ENCODE measurements at regions not wholly inside any gene's neighbourhood (a gene's known extent, or its start where the extent isn't known, plus 50 kb on each side); places are given as distances from the start of the nearest gene placed in this dataset.
"Not testable (repeated sequence)": the region's sequence is repeated elsewhere in the genome, so short reads cannot be mapped to it uniquely, and the experiment has no call there.

DNA sequence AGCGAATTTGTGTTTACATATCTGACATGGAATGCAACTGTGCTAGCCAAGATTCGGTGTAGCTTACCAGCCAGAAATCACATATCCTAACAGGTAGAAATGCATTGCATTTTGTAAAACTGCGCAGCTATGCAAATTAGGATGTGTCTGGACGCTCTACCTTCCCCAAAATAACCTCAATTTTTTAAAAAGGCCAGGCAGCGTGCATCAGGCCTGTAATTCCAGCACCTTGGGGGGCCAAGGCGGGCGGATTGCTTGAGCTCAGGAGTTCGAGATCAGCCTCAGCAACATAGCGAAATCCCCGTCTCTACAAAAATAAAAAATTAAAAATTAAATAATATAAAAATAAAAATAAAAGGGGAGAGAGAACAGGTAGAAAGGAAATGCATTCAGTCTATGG, 305.0 kb downstream of the TYW1 start:
- WGBS, 5 donors, result 20 to 28% (median 22%) methylated on average over 10 of the region's 10 CpGs
- DNase-seq, result peak in 1 of 2 donors; percentile 20
- H3K36me3 ChIP-seq, result peaks cover 0 to 20% (median 18%) of the 10 kb centered on the region in 4 donors
- H3K27me3 ChIP-seq, result no peaks in the 10 kb centered on the region
- TF ChIP-seq POLR2AphosphoS5 (IDR thresholded peaks at IDR 0.05) (no peak), CTCF (IDR thresholded peaks at IDR 0.05) (no peak), POLR2A (IDR thresholded peaks at IDR 0.05) (no peak), EP300 (IDR thresholded peaks at IDR 0.05) (no peak)
- peaks cover 6 to 40% (median 21%) of the 10 kb centered on the region in 4 donors for H3K4me1 ChIP-seq
- intact Hi-C loops (cut with DNase I; ENCODE audit: low total_unique reads), result no loop called here
- peak overlapping the region; percentile 65 to 77 (median 71) for H3K4me3 ChIP-seq
- H3K9me3 ChIP-seq, result no peaks in the 10 kb centered on the region
- peak overlapping the region; percentile 92 to 97 (median 93) for H3K27ac ChIP-seq

DNA sequence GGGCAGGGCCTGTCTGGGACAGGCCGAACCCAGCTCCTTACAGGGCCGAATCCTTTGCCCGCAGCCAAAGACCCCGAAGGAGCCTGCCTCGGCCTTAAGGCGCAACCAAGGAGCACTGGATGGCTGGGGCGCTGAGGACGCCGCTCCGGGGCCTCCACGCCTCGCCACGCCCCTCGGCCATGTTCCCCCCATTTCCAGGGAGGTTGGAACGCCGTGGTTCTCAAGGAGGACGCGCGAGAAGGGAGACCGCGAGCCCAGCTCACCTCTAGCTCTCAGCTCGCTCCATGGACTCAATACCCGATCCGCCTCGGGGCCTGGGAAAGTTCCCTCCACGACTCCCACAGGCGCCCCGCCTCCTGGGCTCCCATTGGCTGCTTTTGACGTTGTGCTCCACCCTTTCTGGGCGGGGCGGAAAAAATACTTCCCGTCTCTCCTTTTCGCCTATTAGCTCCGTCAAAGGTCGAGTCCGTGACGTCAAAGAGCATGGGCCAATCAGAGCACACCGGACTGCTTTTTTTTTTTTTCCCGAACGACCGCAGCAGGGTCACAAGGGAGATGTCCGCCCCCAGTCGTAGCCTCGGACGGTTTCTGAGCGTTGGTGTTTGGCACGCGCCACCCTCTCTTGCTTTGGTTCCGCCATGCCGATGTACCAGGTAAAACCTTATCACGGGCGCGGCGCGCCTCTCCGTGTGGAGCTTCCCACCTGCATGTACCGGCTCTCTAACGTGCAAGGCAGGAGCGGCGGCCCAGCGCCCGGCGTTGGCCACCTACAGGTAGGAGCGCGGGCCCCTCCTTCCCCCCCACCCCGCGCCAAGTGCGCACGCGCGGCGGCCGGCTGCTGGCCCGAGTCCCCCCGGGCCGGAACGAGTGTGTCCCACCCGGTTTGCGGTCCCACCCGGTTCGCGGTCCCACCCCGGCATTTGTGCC, 305.7 kb downstream of the TYW1 start:
- WGBS, 5 donors, result 0 to 1% (median 1%) methylated on average over 68 to 83 of the region's 83 CpGs
- Histone ChIP-seq H3K36me3 (peaks cover 0 to 26% (median 24%) of the 10 kb centered on the region in 4 donors), H3K9me3 (no peaks in the 10 kb centered on the region), H3K4me3 (peak overlapping the region; percentile 65 to 77 (median 71)), H3K27ac (peak overlapping the region; percentile 93 to 98 (median 96)), H3K4me1 (peaks cover 6 to 40% (median 21%) of the 10 kb centered on the region in 4 donors), H3K27me3 (no peaks in the 10 kb centered on the region)
- intact Hi-C loops (cut with DNase I; ENCODE audit: low total_unique reads), result no loop called here
- TF ChIP-seq EP300 (IDR thresholded peaks at IDR 0.05), result peak; percentile 34
- no peak for TF ChIP-seq POLR2A (IDR thresholded peaks at IDR 0.05)
- peak in 5 of 7 experiments; percentile 11 to 63 (median 38) for TF ChIP-seq CTCF (IDR thresholded peaks at IDR 0.05)
- TF ChIP-seq POLR2AphosphoS5 (IDR thresholded peaks at IDR 0.05), result peak in 2 of 3 donors; percentile 46 to 69
- DNase-seq, result peak; percentile 99 to 100

DNA sequence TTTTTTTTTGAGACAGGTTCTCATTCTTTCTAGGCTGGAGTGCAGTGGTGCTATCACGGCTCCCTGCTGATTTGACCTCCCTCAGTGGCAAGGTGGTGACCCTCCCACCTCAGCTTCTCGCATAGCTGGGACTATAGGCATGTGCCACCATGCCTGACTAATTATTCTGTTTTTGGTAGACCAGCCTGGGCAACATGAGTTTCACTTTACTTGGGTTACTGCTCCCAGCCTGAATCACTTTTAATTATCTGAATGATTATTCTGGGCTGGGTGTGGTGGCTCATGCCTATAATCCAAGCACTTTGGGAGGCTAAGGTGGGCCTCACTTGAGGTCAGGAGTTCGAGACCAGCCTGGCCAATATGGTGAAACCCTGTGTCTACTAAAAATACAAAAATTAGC, 308.2 kb downstream of the TYW1 start:
- intact Hi-C loops (cut with DNase I; ENCODE audit: low total_unique reads); H3K9me3 ChIP-seq; DNase-seq; H3K4me3 ChIP-seq; H3K27me3 ChIP-seq; H3K27ac ChIP-seq: not testable (repeated sequence)
- H3K4me1 ChIP-seq, result peaks cover 6 to 40% (median 21%) of the 10 kb centered on the region in 4 donors
- peaks cover 20 to 51% (median 49%) of the 10 kb centered on the region in 4 donors for H3K36me3 ChIP-seq
- 81 to 90% (median 83%) methylated on average over 3 of the region's 3 CpGs for WGBS, 5 donors

DNA sequence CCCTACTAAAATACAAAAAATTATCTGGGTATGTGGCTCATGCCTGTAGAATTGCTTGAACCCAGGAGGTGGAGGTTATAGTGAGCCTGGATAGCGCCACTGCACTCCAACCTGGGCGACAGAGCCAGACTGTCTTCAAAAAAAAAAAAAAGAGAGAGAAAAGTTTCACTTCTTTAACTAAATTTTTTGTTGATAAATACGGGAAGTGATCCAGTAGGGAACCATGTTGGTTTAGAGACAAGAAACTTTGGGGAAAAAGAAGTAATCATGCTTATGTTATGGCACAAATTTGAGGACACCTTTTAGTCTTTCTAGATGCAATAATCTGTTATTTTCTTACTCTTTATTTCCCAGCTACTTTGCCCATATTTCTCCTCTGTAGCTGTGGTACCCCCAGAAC, 309.7 kb downstream of the TYW1 start:
- no peaks in the 10 kb centered on the region for H3K9me3 ChIP-seq
- H3K27me3 ChIP-seq, result no peaks in the 10 kb centered on the region
- peaks cover 4 to 36% (median 14%) of the 10 kb centered on the region in 4 donors for H3K4me1 ChIP-seq
- no peak for DNase-seq
- H3K27ac ChIP-seq, result no peak overlapping the region
- WGBS, 5 donors, result 89 to 96% (median 92%) methylated on average over 3 of the region's 3 CpGs
- no peak overlapping the region for H3K4me3 ChIP-seq
- H3K36me3 ChIP-seq, result peaks cover 35 to 66% (median 64%) of the 10 kb centered on the region in 4 donors
- intact Hi-C loops (cut with DNase I; ENCODE audit: low total_unique reads), result no loop called here
- TF ChIP-seq EP300 (IDR thresholded peaks at IDR 0.05) (no peak), POLR2A (IDR thresholded peaks at IDR 0.05) (no peak), CTCF (IDR thresholded peaks at IDR 0.05) (no peak), POLR2AphosphoS5 (IDR thresholded peaks at IDR 0.05) (no peak)
